B cell (primary cell): ENCODE measurements at regions not wholly inside any gene's neighbourhood (a gene's known extent, or its start where the extent isn't known, plus 50 kb on each side); places are given as distances from the start of the nearest gene placed in this dataset.

ENCODE experiments used
- ATAC-seq: fragments of 200-7000 bp; cut with Tn5 transposase; one replicate; pipeline ENCODE4 v1.10.0; 2021; ENCODE audit warnings: low read depth, mild to moderate bottlenecking, moderate number of reproducible peaks, moderate library complexity
- CTCF ChIA-PET: fragments of 350-600 bp; sonication (Branson Sonifier 250); formaldehyde crosslinking; loops from one replicate; lab custom pipeline; 2021; ENCODE audit warnings: antibody characterized with exemption, inconsistent platforms; lab: Charles Lee
- POLR2A ChIA-PET: fragments of 350-600 bp; sonication (Branson Sonifier 250); formaldehyde crosslinking; loops from one replicate; lab custom pipeline; 2021; ENCODE audit warnings: antibody characterized with exemption; lab: Charles Lee
- DNase-seq: peaks from one replicate; pipeline ENCODE4 v3.0.0; 2013
- H2AFZ ChIP-seq: 2 replicates; pipeline ENCODE4 v1.6.1; 2012; ENCODE audit warnings: mild to moderate bottlenecking, low read depth, low read length; ENCODE audit not compliant: insufficient read depth, poor library complexity, severe bottlenecking
- H3K27ac ChIP-seq, 2 donors: 1 replicate in 1 of 2; 2 replicates in 1 of 2; pipeline ENCODE4 v1.5.1; 2012 to 2013; ENCODE audit warnings: low read length in 2 of 2, mild to moderate bottlenecking in 2 of 2, moderate library complexity in 1 of 2
- H3K27me3 ChIP-seq, 4 experiments: fragments of 200-600 bp in 1 of 4; sonication (generic) in 1 of 4; replicated peaks in 1 of 4; 1 replicate in 2 of 4; 2 replicates in 2 of 4; pipeline versions ENCODE4 v1.6.1 to v1.7.0; 2013 to 2016; ENCODE audit warnings: low read length in 3 of 4, mild to moderate bottlenecking in 2 of 4, mixed read lengths in 1 of 4, moderate library complexity in 1 of 4; ENCODE audit not compliant: insufficient read depth in 4 of 4, control insufficient read depth in 3 of 4; ENCODE audit errors: control extremely low read depth in 1 of 4
- H3K36me3 ChIP-seq, 2 experiments: replicated peaks in 1 of 2; 1 replicate in 1 of 2; 2 replicates in 1 of 2; pipeline versions ENCODE4 v1.6.1 to v1.7.1; 2013; ENCODE audit warnings: low read length in 1 of 2; ENCODE audit not compliant: insufficient read depth in 2 of 2, control insufficient read depth in 1 of 2; ENCODE audit errors: control extremely low read depth in 1 of 2, extremely low read depth in 1 of 2
- H3K4me1 ChIP-seq, 2 donors: fragments of 200-600 bp in 1 of 2; sonication (generic) in 1 of 2; 1 replicate in 1 of 2; 2 replicates in 1 of 2; pipeline versions ENCODE4 v1.5.1 to v1.6.1; 2013 to 2017; ENCODE audit warnings: low read length in 2 of 2; ENCODE audit not compliant: control insufficient read depth in 2 of 2, insufficient read depth in 2 of 2
- H3K4me2 ChIP-seq: replicated peaks from 2 replicates; pipeline ENCODE3; 2012; ENCODE audit warnings: mild to moderate bottlenecking, low read depth, low read length; ENCODE audit not compliant: poor library complexity, severe bottlenecking
- H3K4me3 ChIP-seq, 5 experiments: fragments of 200-600 bp in 1 of 5; sonication (generic) in 1 of 5; 1 replicate in 3 of 5; 2 replicates in 2 of 5; pipeline versions ENCODE4 v1.5.1 to v1.7.0; 2011 to 2016; ENCODE audit warnings: low read length in 4 of 5, mild to moderate bottlenecking in 4 of 5, low read depth in 2 of 5, control low read depth in 1 of 5, moderate library complexity in 1 of 5; ENCODE audit not compliant: insufficient read depth in 1 of 5; ENCODE audit errors: control extremely low read depth in 1 of 5, extremely low read depth in 1 of 5
- H3K79me2 ChIP-seq: fragments of 200-600 bp; sonication (generic); one replicate; pipeline ENCODE4 v1.6.0; 2016; ENCODE audit warnings: low read length; ENCODE audit not compliant: control insufficient read depth, insufficient read depth
- H3K9ac ChIP-seq: fragments of 200-600 bp; sonication (generic); 2 replicates; pipeline ENCODE4 v1.6.1; 2017; ENCODE audit warnings: mild to moderate bottlenecking, low read length, moderate library complexity
- H3K9me3 ChIP-seq, 3 donors: one replicate each; pipeline versions ENCODE4 v1.6.1 to v1.7.1; 2013; ENCODE audit warnings: low read length in 2 of 3; ENCODE audit not compliant: control insufficient read depth in 2 of 3, insufficient read depth in 1 of 3; ENCODE audit errors: control extremely low read depth in 1 of 3
- H4K20me1 ChIP-seq: 2 replicates; pipeline ENCODE4 v1.6.0; 2012; ENCODE audit warnings: mild to moderate bottlenecking, low read length; ENCODE audit not compliant: insufficient read depth, control insufficient read depth, poor library complexity, severe bottlenecking
- H3K27ac Mint-ChIP-seq: one replicate; pipeline ENCODE4 v1.8.0; 2021; ENCODE audit warnings: mixed read lengths
- H3K27me3 Mint-ChIP-seq: one replicate; pipeline ENCODE4 v1.8.0; 2021; ENCODE audit warnings: mixed read lengths
- H3K4me1 Mint-ChIP-seq: one replicate; pipeline ENCODE4 v1.8.0; 2021; ENCODE audit warnings: mixed read lengths
- H3K4me3 Mint-ChIP-seq: one replicate; pipeline ENCODE4 v1.8.0; 2021; ENCODE audit warnings: mixed read lengths
- H3K9me3 Mint-ChIP-seq: one replicate; pipeline ENCODE4 v1.8.0; 2022; ENCODE audit warnings: mixed read lengths; ENCODE audit not compliant: insufficient read depth
- EZH2 ChIP-seq: IDR thresholded peaks from 2 replicates; pipeline ENCODE4 v1.6.1; 2012; ENCODE audit warnings: borderline replicate concordance, low read depth, mild to moderate bottlenecking, moderate library complexity, low read length; ENCODE audit not compliant: insufficient read depth, poor library complexity, severe bottlenecking
- WGBS: methylation state at CpG from one replicate; pipeline ENCODE4 v1.1.5; 2013; ENCODE audit warnings: missing lambda C conversion rate; ENCODE audit not compliant: insufficient coverage; 5-methylcytosine and 5-hydroxymethylcytosine counted together
- intact Hi-C: fragments of 100-400 bp; cut with micrococcal nuclease; formaldehyde crosslinking; loops from one replicate; pipeline ENCODE4 v1.10.0; 2022
- TF ChIP-seq, protein P1 (sequence below): fragments of 200-600 bp; IDR thresholded peaks from one replicate; pipeline ENCODE4 v1.8.0; 2022; ENCODE audit warnings: antibody characterized with exemption, mild to moderate bottlenecking

DNA sequence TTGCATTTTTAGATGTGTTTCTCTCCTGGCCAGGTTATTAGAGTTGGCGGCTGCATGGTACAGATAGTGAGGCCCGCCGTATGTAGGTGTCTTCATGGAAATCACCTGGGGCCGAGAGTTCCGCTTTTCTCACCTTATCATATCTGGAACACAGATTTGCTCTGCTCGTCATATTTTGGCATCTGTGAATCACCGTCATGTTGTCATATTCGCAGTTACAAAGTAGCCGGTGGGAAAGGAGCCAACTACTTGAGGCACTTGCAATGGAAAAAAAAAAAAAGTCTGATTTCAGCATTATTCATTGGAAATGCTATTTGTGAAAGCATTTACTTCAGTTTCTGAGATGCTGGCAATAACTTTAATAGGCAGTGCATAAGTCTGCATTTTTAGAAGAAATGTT lies 1715.2 kb upstream of the TENM3 start:
- Histone ChIP-seq H3K36me3 (no peaks in the 10 kb centered on the region), H3K9me3 (no peaks in the 10 kb centered on the region), H3K27ac (no peak overlapping the region), H2AFZ (no peak overlapping the region), H3K4me3 (no peak overlapping the region), H3K4me2 (no peak overlapping the region), H3K79me2 (no peaks in the 10 kb centered on the region), H3K9ac (no peak overlapping the region), H3K4me1 (no peaks in the 10 kb centered on the region), H3K27me3 (no peaks in the 10 kb centered on the region), H4K20me1 (no peaks in the 10 kb centered on the region)
- Mint-ChIP-seq H3K4me1 (no peaks in the 10 kb centered on the region), H3K27me3 (no peaks in the 10 kb centered on the region), H3K4me3 (no peak overlapping the region), H3K27ac (no peak overlapping the region), H3K9me3 (no peaks in the 10 kb centered on the region)
- TF ChIP-seq, protein P1, sequence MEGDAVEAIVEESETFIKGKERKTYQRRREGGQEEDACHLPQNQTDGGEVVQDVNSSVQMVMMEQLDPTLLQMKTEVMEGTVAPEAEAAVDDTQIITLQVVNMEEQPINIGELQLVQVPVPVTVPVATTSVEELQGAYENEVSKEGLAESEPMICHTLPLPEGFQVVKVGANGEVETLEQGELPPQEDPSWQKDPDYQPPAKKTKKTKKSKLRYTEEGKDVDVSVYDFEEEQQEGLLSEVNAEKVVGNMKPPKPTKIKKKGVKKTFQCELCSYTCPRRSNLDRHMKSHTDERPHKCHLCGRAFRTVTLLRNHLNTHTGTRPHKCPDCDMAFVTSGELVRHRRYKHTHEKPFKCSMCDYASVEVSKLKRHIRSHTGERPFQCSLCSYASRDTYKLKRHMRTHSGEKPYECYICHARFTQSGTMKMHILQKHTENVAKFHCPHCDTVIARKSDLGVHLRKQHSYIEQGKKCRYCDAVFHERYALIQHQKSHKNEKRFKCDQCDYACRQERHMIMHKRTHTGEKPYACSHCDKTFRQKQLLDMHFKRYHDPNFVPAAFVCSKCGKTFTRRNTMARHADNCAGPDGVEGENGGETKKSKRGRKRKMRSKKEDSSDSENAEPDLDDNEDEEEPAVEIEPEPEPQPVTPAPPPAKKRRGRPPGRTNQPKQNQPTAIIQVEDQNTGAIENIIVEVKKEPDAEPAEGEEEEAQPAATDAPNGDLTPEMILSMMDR: no peak
- TF ChIP-seq EZH2: no peak
- POLR2A ChIA-PET: no interaction called here
- ATAC-seq (no peak), DNase-seq (no peak)
- 91% methylated on average over 7 of the region's 9 CpGs for WGBS
- intact Hi-C loops: no loop called here
- CTCF ChIA-PET: no interaction called here

DNA sequence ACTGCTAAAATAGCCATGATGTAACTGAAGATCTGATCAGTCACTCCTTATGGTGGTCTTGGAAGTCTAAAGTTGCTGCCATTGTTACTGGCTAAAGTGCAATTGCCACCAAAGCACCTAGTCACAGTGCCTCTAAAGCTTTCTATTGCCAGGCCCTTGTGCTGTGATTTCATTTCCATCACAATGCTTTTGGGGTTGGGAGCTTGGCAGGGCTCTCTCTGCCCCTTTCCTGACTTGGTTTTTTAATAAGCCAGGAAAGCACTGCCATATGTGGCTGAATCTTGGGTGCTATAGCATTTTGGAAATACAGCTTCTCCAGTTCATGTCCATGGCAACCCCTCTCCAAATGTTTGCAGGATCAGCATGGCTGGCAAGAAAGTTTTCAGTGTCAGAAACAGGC lies 1712.4 kb upstream of the TENM3 start:
- no peak overlapping the region for H2AFZ ChIP-seq
- POLR2A ChIA-PET: no interaction called here

More for the DNA sequence above, 1712.4 kb upstream of the TENM3 start:
- H3K4me2 ChIP-seq: no peak overlapping the region
- H3K9me3 ChIP-seq: no peaks in the 10 kb centered on the region
- no peaks in the 10 kb centered on the region for H3K27me3 Mint-ChIP-seq
- H3K4me3 Mint-ChIP-seq: no peak overlapping the region
- H3K36me3 ChIP-seq: no peaks in the 10 kb centered on the region
- no peaks in the 10 kb centered on the region for H3K4me1 ChIP-seq
- H3K4me1 Mint-ChIP-seq: no peaks in the 10 kb centered on the region
- H3K9ac ChIP-seq: no peak overlapping the region
- CTCF ChIA-PET: no interaction called here
- H3K27ac ChIP-seq: no peak overlapping the region
- intact Hi-C loops: no loop called here
- no peak overlapping the region for H3K4me3 ChIP-seq
- H3K27me3 ChIP-seq: no peaks in the 10 kb centered on the region
- H3K79me2 ChIP-seq: no peaks in the 10 kb centered on the region
- TF ChIP-seq EZH2: no peak
- TF ChIP-seq, protein P1: no peak
- no peaks in the 10 kb centered on the region for H3K9me3 Mint-ChIP-seq
- no peaks in the 10 kb centered on the region for H4K20me1 ChIP-seq
- H3K27ac Mint-ChIP-seq: no peak overlapping the region
- DNase-seq: no peak
- ATAC-seq: no peak
